ENCODE measurements at regions not wholly inside any gene's neighbourhood (a gene's known extent, or its start where the extent isn't known, plus 50 kb on each side); places are given as distances from the start of the nearest gene placed in this dataset.

- Histone ChIP-seq H3K4me3 (no peak overlapping the region), H3K27me3 (no peaks in the 10 kb centered on the region), H3K9me3 (no peaks in the 10 kb centered on the region), H3K36me3 (no peaks in the 10 kb centered on the region), H3K4me1 (no peaks in the 10 kb centered on the region), H3K27ac (replicated peaks in 1 of 4) (no peak overlapping the region)
- DNase-seq (ENCODE audit: extremely low spot score), result no peak
- TF ChIP-seq POLR2AphosphoS5 (IDR thresholded peaks at IDR 0.05), result no peak
- no peak for TF ChIP-seq POLR2A (IDR thresholded peaks at IDR 0.05; ENCODE audit: low read depth)
- TF ChIP-seq CTCF (IDR thresholded peaks at IDR 0.05), result no peak
- intact Hi-C loops (cut with DNase I), result no loop called here
- 82% methylated on average over 2 of the region's 2 CpGs for WGBS
Measured at GRCh38 chr6:82086944-82087343, 160.6 kb downstream of the IBTK start.

GRCh38 chr6:82085701-82086100 lies 161.8 kb downstream of the IBTK start:
- TF ChIP-seq POLR2AphosphoS5 (IDR thresholded peaks at IDR 0.05) (no peak), CTCF (IDR thresholded peaks at IDR 0.05) (no peak), EP300 (IDR thresholded peaks at IDR 0.05) (no peak), POLR2A (IDR thresholded peaks at IDR 0.05; ENCODE audit: low read depth) (no peak)
- intact Hi-C loops (cut with DNase I), result no loop called here

GRCh38 chr6:82084324-82084920 lies 163.1 kb downstream of the IBTK start:
- H3K27ac ChIP-seq (replicated peaks in 1 of 4), result no peak overlapping the region
- H3K9me3 ChIP-seq, result no peaks in the 10 kb centered on the region
- TF ChIP-seq EP300 (IDR thresholded peaks at IDR 0.05), result no peak
- no peak for TF ChIP-seq POLR2AphosphoS5 (IDR thresholded peaks at IDR 0.05)
- TF ChIP-seq CTCF (IDR thresholded peaks at IDR 0.05), result no peak
- no peak for TF ChIP-seq POLR2A (IDR thresholded peaks at IDR 0.05; ENCODE audit: low read depth)
- no peaks in the 10 kb centered on the region for H3K4me1 ChIP-seq
- no peaks in the 10 kb centered on the region for H3K27me3 ChIP-seq
- H3K4me3 ChIP-seq, result no peak overlapping the region
- no peaks in the 10 kb centered on the region for H3K36me3 ChIP-seq
- intact Hi-C loops (cut with DNase I), result no loop called here
- 78% methylated on average over 2 of the region's 2 CpGs for WGBS
- no peak for DNase-seq (ENCODE audit: extremely low spot score)

More at GRCh38 chr6:82085701-82086100, 161.8 kb downstream of the IBTK start:
- 64% methylated on average over 5 of the region's 5 CpGs for WGBS
- DNase-seq (ENCODE audit: extremely low spot score), result no peak
- Histone ChIP-seq H3K27ac (replicated peaks in 1 of 4) (no peak overlapping the region), H3K27me3 (no peaks in the 10 kb centered on the region), H3K4me3 (no peak overlapping the region), H3K36me3 (no peaks in the 10 kb centered on the region), H3K9me3 (no peaks in the 10 kb centered on the region), H3K4me1 (no peaks in the 10 kb centered on the region)

- DNase-seq (ENCODE audit: extremely low spot score), result no peak
- Histone ChIP-seq H3K9me3 (no peaks in the 10 kb centered on the region), H3K27ac (replicated peaks in 1 of 4) (no peak overlapping the region), H3K4me3 (no peak overlapping the region), H3K27me3 (no peaks in the 10 kb centered on the region), H3K4me1 (no peaks in the 10 kb centered on the region), H3K36me3 (no peaks in the 10 kb centered on the region)
- TF ChIP-seq CTCF (IDR thresholded peaks at IDR 0.05), result no peak
- TF ChIP-seq POLR2AphosphoS5 (IDR thresholded peaks at IDR 0.05), result no peak
- no peak for TF ChIP-seq EP300 (IDR thresholded peaks at IDR 0.05)
- TF ChIP-seq POLR2A (IDR thresholded peaks at IDR 0.05; ENCODE audit: low read depth), result no peak
- intact Hi-C loops (cut with DNase I), result no loop called here
- WGBS, result 90% methylated on average over 1 of the region's 1 CpG
Measured at GRCh38 chr6:82083646-82084045, 163.9 kb downstream of the IBTK start.

- no peaks in the 10 kb centered on the region for H3K36me3 ChIP-seq
- H3K27me3 ChIP-seq, result no peaks in the 10 kb centered on the region
- intact Hi-C loops (cut with DNase I), result no loop called here
- no peak overlapping the region for H3K27ac ChIP-seq (replicated peaks in 1 of 4)
- WGBS, result 81% methylated on average over 1 of the region's 1 CpG
- TF ChIP-seq POLR2A (IDR thresholded peaks at IDR 0.05; ENCODE audit: low read depth) (no peak), EP300 (IDR thresholded peaks at IDR 0.05) (no peak), POLR2AphosphoS5 (IDR thresholded peaks at IDR 0.05) (no peak), CTCF (IDR thresholded peaks at IDR 0.05) (no peak)
- H3K4me3 ChIP-seq, result no peak overlapping the region
- DNase-seq (ENCODE audit: extremely low spot score), result no peak
- peaks cover 0 to 13% (median 12%) of the 10 kb centered on the region in 4 donors for H3K4me1 ChIP-seq
- H3K9me3 ChIP-seq, result no peaks in the 10 kb centered on the region
Measured at GRCh38 chr6:82080767-82081166, 166.8 kb downstream of the IBTK start.
